ENCODE measurements at regions not wholly inside any gene's neighbourhood (a gene's known extent, or its start where the extent isn't known, plus 50 kb on each side); places are given as distances from the start of the nearest gene placed in this dataset.

- no peak for TF ChIP-seq CTCF (conservative IDR thresholded peaks at IDR 0.05; ENCODE audit: control insufficient read depth, insufficient read depth, low read depth, low read length)
- no peak overlapping the region for H3K4me3 ChIP-seq (ENCODE audit: control insufficient read depth, low read depth, low read length)
- DNase-seq (ENCODE audit: low read depth), result no peak
These were observed 214.1 kb downstream of the REEP3 start for GRCh38 chr10:63735305-63735704.

GRCh38 chr10:63738410-63738809, 217.2 kb downstream of the REEP3 start:
- TF ChIP-seq CTCF (conservative IDR thresholded peaks at IDR 0.05; ENCODE audit: control insufficient read depth, insufficient read depth, low read depth, low read length), result no peak
- no peak overlapping the region for H3K4me3 ChIP-seq (ENCODE audit: control insufficient read depth, low read depth, low read length)
- DNase-seq (ENCODE audit: low read depth), result peak; percentile 87

- DNase-seq (ENCODE audit: low read depth), result peak; percentile 90
- H3K4me3 ChIP-seq (ENCODE audit: control insufficient read depth, low read depth, low read length), result no peak overlapping the region
- no peak for TF ChIP-seq CTCF (conservative IDR thresholded peaks at IDR 0.05; ENCODE audit: control insufficient read depth, insufficient read depth, low read depth, low read length)
These were observed 223.1 kb downstream of the REEP3 start for GRCh38 chr10:63744060-63744941.

GRCh38 chr10:63749915-63750314, 228.7 kb downstream of the REEP3 start:
- DNase-seq (ENCODE audit: low read depth), result no peak
- TF ChIP-seq CTCF (conservative IDR thresholded peaks at IDR 0.05; ENCODE audit: control insufficient read depth, insufficient read depth, low read depth, low read length), result no peak
- H3K4me3 ChIP-seq (ENCODE audit: control insufficient read depth, low read depth, low read length), result no peak overlapping the region

- no peak for TF ChIP-seq CTCF (conservative IDR thresholded peaks at IDR 0.05; ENCODE audit: control insufficient read depth, insufficient read depth, low read depth, low read length)
- H3K4me3 ChIP-seq (ENCODE audit: control insufficient read depth, low read depth, low read length), result no peak overlapping the region
- DNase-seq (ENCODE audit: low read depth), result no peak
These were observed 230.6 kb downstream of the REEP3 start for GRCh38 chr10:63751836-63752235.

- no peak for DNase-seq (ENCODE audit: low read depth)
- TF ChIP-seq CTCF (conservative IDR thresholded peaks at IDR 0.05; ENCODE audit: control insufficient read depth, insufficient read depth, low read depth, low read length), result no peak
- no peak overlapping the region for H3K4me3 ChIP-seq (ENCODE audit: control insufficient read depth, low read depth, low read length)
These were observed 231.1 kb downstream of the REEP3 start for GRCh38 chr10:63752318-63752717.

Measured in fibroblast of mammary gland (primary cell).